HG03565 (cell line): ENCODE measurements at regions not wholly inside any gene's neighbourhood (a gene's known extent, or its start where the extent isn't known, plus 50 kb on each side); places are given as distances from the start of the nearest gene placed in this dataset.

Experiments
- ATAC-seq: cut with Tn5 transposase; IDR thresholded peaks from one replicate; pipeline ENCODE4 v1.9.1; 2021; ENCODE audit warnings: mild to moderate bottlenecking, moderate library complexity; ENCODE audit not compliant: unreplicated experiment

DNA sequence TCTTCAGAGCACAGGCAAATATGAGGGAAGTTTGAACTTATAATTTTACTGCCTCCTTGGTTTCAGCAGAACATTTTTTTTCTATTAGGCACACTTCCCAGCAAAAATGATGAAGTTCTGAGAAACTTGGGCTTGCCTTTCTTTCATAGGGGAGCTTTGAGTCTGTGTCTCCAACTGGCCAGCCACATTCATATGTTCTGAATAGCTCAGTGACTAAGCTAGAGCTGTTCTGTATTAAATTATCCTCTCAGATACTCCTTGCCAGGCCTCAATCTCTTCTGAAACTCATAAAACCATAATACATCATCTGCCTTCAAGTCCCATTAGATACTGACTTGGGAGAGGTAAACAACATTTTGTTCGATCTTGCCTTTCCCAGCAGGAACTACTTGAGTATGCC, 476.5 kb downstream of the GPAM start:
- no peak for ATAC-seq

DNA sequence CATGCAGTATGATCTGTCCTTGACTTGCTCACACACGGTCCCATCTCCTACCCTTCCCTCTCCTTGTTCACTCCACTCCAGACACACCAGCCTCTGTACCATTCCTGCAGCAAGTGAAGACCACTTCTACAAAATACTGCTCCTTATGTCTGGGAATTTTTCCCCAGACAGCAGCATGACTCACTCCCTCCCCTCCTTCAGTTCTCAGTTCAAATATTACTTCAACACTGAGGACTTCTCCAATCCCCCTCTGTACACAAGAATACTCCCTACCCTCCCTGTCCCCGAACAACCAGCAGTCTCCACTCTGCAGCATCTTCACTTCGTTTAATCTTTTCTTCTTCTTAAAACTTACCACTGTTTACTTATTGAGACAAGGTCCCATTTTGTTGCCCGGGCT, 474.0 kb downstream of the GPAM start:
- ATAC-seq: no peak

DNA sequence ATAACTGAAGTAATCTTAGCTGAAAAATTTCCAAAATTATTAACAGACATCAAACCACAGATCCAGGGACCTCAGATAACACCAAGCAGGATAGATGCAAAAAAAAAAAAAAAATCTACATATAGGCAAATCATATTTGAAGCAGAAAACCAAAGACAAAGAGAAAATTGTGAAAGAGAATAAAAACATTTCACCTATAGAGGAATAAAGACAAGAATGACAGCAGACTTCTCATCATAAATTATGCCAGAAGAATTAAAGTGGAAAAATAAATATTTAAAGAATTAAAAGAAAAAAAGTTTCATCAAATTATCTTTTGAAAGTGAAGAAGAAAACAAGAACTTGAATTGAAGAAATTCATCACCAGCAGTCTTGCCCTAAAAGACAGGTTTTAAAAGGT, 467.5 kb downstream of the GPAM start:
- no peak for ATAC-seq

DNA sequence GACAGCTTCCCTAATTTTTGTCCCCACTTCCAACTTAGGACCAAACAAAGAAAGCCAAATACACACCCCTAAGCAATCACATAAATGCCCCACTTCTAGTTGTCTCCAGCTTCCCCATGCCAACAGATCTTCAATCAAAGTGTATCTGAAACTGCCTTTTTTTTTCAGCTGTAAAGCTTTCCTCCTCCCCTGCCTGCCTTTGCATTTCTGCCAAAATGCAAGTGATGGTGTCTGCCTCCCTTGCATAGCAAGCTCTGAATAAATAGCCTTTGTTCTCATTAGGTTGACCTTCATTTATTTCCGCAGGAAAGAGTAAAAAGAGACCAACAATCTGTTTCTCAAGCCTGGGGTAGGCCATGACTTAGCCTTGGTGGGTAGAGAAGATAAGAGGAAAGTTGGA, 459.4 kb downstream of the GPAM start:
- ATAC-seq: no peak

DNA sequence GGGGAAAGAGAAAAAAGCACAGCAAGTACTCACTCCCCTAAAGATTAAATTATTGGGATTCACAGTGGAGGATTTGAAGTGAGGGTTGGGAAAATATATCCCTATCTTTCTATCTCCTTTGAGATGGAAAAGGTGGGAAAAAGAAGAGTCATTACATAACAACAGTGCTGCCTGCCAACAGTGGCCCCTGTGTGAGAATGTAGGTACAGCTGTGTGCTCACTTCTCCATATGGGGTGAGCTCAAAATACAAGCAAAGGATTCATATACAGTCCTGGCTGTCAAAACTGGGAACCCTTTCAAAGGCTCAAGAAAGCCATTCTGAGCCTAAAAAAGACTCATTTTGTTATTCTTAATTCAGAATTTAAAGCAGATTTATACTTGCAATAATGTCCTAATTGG, 458.5 kb downstream of the GPAM start:
- ATAC-seq: no peak

DNA sequence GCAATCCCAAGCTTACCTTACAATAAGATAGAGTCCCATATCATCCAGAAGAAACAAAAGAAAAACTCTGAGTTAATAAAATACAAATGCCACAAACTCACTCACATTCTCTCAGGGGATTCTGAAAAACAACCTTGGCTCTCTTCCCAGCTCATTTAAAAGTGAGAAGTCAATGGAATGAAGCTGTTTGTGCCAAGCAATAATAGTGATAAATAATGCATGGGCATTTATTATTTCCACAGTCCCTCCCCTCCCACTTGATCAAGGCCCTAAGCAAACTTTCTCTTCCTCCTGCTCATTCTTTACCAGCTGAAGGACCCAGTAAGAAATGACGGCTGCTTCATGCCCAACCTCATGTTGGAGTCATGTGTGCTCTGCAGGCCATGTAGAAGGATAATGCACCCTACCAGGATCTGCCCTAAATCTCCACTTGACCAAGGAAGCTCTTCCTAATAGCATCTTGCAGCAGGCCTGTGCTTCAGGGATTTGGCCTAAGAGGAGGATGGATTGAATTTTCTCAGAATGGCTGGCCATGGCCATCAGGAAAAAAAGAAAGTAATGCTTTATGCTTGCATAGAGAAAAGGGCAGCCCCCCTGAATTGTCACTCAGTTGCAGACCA, 451.3 kb downstream of the GPAM start:
- ATAC-seq: no peak

DNA sequence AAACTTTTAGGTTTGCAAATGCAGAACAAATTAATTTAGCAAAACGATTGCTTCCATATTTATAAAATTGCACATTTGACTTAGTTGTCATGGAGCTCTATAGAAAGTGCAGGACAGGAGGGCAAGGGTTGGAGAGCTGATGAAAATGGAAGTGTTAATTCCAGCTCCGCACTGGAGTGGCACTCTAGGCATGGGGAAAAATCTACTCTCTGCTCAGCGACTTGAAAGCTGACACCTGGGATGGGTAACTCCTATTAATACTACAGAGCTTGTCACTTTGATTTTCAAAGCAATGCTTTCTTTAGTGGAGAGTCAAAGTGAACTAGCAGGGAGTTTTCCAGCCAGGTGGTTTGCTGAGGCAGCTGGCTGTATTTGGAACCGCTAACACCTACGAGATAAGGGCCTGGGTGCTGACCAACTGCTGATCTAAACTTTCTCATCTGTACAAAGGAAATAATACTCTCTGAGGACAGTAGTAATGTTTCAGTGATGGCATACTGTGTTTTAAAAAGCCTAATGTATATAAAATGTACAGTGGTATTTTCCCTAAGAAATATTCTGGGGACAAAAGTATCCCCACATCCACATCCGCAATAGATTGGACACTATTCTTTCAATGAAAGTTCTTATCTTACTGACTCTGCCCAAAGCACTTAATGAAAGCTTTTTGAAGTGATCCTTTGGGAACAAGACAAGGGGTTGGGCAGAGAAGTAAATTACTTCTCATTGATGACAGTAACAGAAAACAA, 444.3 kb downstream of the GPAM start:
- no peak for ATAC-seq

DNA sequence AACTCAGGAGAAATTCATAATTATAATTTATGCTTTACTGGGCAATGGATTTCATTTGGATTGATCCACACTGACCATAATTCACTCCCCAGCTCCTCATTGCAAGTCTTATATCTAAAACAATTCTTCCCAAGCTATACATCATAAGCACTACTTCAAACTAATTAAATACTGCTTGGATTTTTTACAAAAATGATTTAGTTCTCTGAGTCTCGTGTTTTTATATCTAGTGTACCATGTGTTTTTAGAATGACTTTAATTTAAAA, 443.8 kb downstream of the GPAM start:
- ATAC-seq: no peak

DNA sequence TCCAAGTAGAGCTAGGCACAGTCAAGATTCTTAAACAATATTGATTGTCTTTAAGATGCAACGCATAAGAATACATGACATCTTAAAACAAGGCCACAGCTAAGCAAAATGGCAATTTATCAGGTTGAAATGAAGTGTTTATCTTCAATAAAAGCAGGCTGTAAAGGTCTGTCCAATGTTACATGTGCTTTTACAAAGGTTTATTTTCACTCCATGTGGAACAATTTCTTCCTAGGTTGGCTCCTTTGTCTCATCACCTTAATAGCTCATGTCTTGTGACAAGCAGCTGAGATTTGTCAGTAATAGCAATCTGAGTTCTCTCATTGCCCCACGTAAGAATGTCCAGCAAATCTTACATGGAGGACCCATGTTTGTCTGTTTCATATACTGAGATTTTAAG, 437.6 kb downstream of the GPAM start:
- no peak for ATAC-seq

DNA sequence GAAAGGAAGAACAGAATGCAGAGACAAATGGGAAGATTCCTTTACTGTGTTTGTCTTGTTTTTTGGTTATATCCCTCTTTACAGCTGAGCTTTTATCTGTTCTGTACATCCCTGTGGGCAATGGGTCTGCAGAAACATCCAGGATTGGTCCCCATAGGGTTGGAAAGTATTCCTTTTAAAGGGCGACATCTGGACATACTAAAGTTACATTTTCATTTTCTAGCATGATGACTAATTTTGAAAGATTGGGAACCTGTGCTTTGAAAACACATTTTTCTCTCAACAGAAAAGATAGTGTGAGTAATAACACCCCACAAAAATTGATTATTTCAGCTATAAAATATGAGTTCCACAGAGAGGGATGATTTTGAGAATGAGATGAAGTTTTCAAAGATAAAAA, 435.8 kb downstream of the GPAM start:
- no peak for ATAC-seq

DNA sequence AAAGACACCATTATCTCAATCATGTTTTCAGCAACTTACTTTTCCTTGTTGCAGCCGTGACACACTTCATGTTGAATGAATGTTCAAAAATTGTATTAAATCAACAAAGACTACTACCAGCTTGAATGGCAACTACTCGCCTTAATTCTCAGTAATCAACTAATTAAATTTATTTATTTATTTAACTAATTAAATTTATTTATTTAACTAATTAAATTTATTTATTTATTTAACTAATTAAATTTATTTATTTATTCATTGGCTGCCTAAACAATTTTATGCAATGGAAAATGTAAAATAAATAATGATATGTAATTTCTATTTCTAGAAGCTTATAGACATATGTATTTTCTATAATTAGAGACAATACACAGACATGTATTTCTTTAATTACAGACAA, 435.4 kb downstream of the GPAM start:
- no peak for ATAC-seq

DNA sequence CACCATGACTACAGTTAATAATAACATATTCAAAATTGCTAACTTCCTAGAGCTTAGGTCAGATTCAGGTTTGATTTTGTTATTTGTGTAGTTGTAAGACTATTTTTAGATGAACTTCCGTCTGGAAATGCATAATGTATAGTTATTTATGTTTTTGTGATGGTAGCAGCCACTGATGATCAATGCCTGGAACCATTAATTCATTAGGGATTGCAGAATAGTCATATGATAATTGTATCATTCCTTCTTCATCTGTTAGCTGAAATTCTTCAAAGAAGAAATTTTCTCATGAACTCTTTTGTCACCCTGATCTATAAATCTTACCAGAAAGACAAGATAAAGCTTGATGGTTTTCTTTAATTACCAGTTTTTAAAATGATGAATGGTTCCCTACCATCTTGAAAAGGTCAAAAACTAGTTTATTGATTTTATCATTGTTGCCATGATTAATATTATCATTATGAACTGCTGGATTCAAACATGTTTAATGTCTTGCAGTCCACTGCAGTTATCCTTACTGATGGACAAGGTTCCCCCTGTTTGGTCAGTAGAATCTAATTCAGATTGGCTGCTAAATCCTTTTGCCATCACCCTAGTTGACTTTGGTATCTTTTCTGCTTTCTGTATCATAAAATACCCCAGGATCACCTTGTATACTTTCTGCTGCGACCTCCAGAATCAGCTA, 433.3 kb downstream of the GPAM start:
- no peak for ATAC-seq

DNA sequence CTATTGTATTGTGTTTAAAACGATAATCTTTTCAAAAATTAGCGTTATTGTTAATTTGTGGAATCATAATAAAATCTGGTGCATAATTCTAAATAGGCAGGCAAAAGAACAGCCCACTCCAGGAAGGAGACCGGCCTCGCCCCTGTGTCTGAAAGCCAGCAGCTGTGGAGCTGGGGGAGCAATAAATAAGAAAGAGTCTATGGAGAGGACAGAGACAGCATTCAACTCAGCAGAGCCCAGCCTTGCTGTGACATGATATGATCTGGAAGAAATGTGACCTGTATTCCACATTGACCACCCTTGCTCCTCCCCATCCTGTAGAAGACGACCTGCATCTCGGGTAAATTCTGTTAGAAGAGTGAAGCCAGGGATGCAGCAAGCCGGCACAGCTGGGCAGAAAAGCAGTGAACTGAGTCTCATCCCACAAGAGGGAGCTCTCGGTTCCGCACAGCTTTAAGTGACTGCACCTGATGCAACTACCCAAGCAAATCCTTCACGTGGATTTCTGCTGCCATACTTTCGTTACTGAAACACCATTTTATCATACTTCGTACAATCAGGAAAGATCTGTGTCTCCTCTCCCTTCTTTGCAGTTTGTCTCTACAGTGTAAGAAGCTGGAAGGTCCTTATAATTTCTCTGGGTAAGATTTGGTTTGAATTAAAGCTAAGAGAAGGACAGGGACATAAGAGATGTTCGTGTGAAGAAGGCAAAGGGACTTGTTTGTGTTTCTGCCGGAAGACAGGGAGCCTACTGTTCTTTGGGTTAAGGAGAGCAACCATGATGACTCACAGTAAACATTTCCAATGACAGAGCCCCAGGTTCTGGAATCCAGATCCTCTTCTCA, 427.1 kb downstream of the GPAM start:
- ATAC-seq: no peak

DNA sequence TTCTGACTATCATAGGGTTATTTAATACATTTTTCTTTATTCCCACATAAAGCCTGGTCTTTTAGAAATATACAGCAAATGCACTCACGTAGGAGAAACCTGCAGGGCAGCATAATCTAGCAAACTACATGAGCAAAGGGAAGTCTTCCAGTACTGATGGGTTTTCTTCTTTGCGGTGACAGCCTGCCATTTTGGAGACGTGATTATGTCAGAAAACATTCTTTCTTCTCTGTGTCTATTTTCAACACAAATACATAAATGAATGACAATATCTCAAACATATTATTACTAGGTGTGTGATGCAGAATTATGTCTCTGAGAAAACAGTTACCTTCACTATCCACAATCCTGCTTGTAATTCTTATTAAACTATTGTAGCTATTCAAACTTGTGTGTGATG, 425.0 kb downstream of the GPAM start:
- no peak for ATAC-seq

DNA sequence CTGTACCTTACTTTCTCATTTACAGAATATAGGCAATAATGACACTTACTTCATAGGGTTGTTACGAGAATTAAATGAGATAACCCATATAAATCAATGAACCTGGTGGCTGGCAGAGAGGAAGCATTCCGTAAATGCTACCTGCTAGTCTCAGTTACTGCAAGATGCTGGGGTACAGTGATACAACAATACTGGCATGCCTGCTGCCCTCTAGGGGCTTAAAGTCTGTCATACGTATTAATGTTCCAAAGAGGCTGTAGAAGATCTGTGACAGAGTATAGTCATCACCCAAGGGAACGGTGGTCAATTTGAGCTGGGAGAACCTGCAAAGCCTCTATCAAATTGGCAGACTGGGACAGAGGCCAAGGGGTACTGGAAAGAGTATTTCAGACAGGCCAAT, 421.5 kb downstream of the GPAM start:
- ATAC-seq: no peak

DNA sequence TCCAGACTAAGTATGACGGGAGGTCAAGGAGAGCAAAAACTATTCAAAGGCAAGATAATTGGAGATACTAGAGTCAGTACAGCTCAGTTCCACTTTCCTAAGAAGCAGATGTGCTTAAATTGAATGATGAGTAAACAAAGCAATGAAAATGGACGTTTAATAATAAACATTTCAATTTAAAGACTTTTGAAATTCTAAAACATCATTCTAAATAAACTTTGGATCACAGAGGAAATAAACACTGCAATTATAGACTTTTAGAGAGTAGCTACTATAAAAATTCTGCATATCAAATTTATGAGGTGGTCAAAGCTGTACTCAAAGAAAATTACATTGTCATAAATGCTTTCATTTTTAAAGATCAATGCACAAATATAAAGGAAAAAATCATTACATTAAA, 418.3 kb downstream of the GPAM start:
- no peak for ATAC-seq

DNA sequence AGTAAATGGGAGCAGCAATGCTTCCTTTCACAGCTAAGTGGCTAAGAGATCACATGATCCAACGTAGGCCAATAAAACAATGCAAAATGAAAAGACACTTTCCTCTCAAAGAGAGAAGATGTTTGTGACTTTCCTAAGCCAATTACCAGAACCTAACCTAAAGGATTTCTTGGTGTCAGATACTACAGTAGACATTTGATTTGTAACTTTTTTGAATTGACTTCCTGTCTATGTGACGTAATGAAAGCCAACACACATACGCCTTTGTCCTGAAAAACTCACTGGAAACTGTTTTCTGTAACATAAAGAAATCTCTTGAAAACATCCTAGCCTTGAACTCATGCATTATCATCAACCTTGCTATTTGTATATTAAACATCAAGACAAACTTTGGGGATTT, 417.1 kb downstream of the GPAM start:
- no peak for ATAC-seq

DNA sequence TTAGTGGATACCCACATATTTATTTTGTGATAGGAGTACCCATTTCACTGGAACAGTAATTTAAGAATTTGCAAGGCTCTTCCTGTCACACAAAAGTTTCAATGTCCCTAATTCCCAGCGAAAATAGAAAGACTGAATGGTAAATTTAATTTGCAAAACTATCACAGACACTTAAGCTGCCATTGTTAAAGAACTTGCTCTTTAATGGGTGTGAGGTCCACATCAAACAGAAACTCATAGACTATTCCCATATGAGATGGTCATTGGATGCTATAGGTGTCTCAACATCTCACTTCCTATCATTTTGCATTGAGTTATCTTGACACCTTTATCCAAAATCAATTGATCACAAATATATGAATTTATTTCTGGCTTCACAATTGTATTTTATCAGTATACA, 415.9 kb downstream of the GPAM start:
- ATAC-seq: no peak

DNA sequence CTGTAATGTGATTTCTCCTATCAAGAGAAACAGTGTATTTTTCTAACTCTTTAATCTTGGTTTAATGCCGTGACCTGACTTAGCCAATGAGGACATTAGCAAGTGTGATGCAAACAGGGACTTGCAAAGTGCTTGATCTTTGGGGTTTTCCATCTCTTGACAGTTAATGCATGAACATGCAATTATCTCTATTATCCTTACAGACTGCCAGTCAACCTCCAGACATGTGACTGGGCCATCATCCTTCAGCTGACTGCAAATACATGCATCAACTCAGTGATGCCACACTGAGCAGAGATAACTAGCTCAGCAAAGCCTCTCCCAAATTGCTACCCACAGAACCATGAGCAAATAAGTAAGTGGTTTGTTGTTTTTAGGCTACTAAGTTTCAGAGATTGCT, 409.6 kb downstream of the GPAM start:
- ATAC-seq: no peak

DNA sequence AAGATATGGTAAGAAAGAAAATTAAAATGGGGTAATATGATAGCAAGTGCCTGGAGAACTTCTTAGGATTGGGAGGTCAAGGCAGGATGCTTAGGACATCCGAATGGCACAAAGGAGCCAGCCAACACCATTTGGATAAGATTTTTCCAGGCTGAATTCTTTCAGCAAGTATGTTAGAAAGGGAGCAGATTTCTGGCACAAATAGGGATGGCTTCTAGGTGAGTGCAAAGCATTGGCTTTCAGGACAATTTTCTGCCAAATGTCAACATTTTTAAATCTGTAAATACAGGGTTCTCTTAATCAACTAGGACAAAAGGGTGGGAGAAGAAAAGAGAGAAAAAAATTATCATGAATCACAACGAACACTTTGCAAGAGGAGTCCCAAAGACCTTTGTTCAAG, 409.1 kb downstream of the GPAM start:
- no peak for ATAC-seq

DNA sequence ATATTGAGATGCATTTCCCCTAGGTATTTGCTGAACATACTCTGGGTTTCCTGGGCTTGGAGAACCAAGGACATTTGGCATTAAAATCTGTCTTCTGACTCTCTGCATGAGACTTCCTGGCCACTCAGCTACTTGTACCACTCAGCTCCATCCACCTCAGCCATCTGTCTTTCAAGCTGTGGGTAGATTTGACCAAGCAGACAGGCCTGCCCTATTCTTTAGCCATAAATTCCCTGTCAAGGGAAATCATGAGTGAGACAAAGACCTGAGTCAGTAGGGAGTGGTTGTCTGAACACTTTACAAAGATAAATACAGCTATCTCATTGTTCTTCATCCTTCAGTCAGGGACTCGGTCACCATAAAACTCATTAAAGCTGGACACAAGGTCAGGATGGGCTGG, 399.1 kb downstream of the GPAM start:
- ATAC-seq: no peak

DNA sequence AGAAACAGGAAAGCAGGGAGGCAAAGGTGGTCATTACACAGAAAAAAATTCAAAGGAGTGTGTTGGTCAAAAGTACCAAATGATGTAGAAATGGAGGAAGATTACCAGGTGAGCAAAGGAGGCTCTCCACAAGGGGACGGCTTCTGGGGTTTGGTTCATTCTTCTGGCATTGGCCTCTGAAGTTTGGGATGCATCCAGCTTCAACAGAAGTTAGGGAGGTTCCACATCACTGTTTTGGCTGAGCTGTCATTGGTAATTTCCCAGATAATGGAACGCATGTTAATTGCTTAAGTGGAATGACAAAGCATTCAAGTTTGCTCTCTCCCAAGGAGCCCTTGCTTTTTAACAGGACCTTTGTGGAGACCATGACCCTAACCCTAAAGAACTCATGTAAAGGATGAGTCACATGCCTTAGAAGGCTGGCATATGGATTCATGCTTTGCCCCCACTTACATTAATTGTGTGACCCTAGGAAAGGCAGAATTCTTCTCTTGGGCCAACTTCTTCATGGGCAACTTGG, 398.6 kb downstream of the GPAM start:
- ATAC-seq: no peak
